H1 (cell line): ENCODE measurements at regions not wholly inside any gene's neighbourhood (a gene's known extent, or its start where the extent isn't known, plus 50 kb on each side); places are given as distances from the start of the nearest gene placed in this dataset.

Source experiments
- ATF2 ChIP-seq: IDR thresholded peaks from 2 replicates; pipeline ENCODE4 v1.6.1; 2012; ENCODE audit warnings: low read length, inconsistent platforms
- CHD2 ChIP-seq: IDR thresholded peaks from 2 replicates; pipeline ENCODE4 v1.6.1; 2012; ENCODE audit warnings: low read length, improper control_type of control experiment
- PHF8 ChIP-seq: fragments of 200-600 bp; sonication (generic); conservative IDR thresholded peaks from 2 replicates; pipeline ENCODE4 v1.7.1; 2012; ENCODE audit warnings: low read depth, mild to moderate bottlenecking, inconsistent platforms, low read length, moderate library complexity
- POLR2A ChIP-seq, 2 experiments: IDR thresholded peaks; 1 replicate in 1 of 2; 2 replicates in 1 of 2; pipeline ENCODE4 v1.6.1; 2011; ENCODE audit warnings: low read depth in 2 of 2, low read length in 2 of 2, mild to moderate bottlenecking in 2 of 2; ENCODE audit errors: control extremely low read depth in 1 of 2
- POU5F1 ChIP-seq: IDR thresholded peaks from 2 replicates; pipeline ENCODE4 v1.6.1; 2011; ENCODE audit warnings: low read depth, mild to moderate bottlenecking, low read length, moderate library complexity

- TF ChIP-seq PHF8 (no peak), POU5F1 (no peak), CHD2 (no peak), POLR2A (IDR thresholded peaks at IDR 0.05; ENCODE audit: control extremely low read depth in 1 of 2, low read depth in 2 of 2, low read length in 2 of 2) (no peak), ATF2 (no peak)
- TF ChIP-seq, all 59 proteins: peak for 0
These were observed 73.7 kb downstream of the ARL4A start (continued) for GRCh38 chr7:12761111-12761510.
